Upper lobe of right lung (tissue), 1 donor: ENCODE measurements at regions not wholly inside any gene's neighbourhood (a gene's known extent, or its start where the extent isn't known, plus 50 kb on each side); places are given as distances from the start of the nearest gene placed in this dataset.
"Not testable (repeated sequence)": the region's sequence is repeated elsewhere in the genome, so short reads cannot be mapped to it uniquely, and the experiment has no call there.

Experiments used
- ATAC-seq: fragments of 200-7000 bp; cut with Tn5 transposase; one replicate; pipeline ENCODE4 v1.9.1; 2020; ENCODE audit warnings: mild to moderate bottlenecking, moderate library complexity
- DNase-seq: peaks from one replicate; pipeline ENCODE4 v3.0.0-alpha.2; 2020
- H3K27ac ChIP-seq: fragments of 200-600 bp; one replicate; pipeline ENCODE4 v1.8.0; 2022
- H3K27me3 ChIP-seq: fragments of 200-600 bp; one replicate; pipeline ENCODE4 v1.8.0; 2022; ENCODE audit warnings: mild to moderate bottlenecking
- H3K36me3 ChIP-seq: fragments of 200-600 bp; one replicate; pipeline ENCODE4 v1.8.0; 2022
- H3K4me1 ChIP-seq: fragments of 200-600 bp; one replicate; pipeline ENCODE4 v1.8.0; 2022
- H3K4me3 ChIP-seq: fragments of 200-600 bp; one replicate; pipeline ENCODE4 v1.8.0; 2022; ENCODE audit warnings: mild to moderate bottlenecking
- H3K9me3 ChIP-seq: fragments of 200-600 bp; one replicate; pipeline ENCODE4 v1.8.0; 2022
- CTCF ChIP-seq: fragments of 200-600 bp; IDR thresholded peaks from one replicate; pipeline ENCODE4 v1.8.0; 2022; ENCODE audit warnings: antibody characterized with exemption
- intact Hi-C: fragments of 100-400 bp; cut with DNase I; formaldehyde crosslinking; loops from one replicate; pipeline ENCODE4 v1.11.0; 2022
- donor health status: DM: no; HTN: yes; CAD: no; lungs with severe emphysema.

GRCh38 chr16:65817799-65818198 lies 548.7 kb upstream of the CDH5 start:
- ATAC-seq = no peak
- intact Hi-C loops = no loop called here

GRCh38 chr16:65817066-65817465 lies 549.4 kb upstream of the CDH5 start:
- H3K4me1 ChIP-seq = no peaks in the 10 kb centered on the region
- no peak overlapping the region for H3K4me3 ChIP-seq
- intact Hi-C loops = no loop called here
- no peak for ATAC-seq
- H3K27ac ChIP-seq = no peak overlapping the region
- no peak for TF ChIP-seq CTCF
- no peaks in the 10 kb centered on the region for H3K9me3 ChIP-seq
- no peaks in the 10 kb centered on the region for H3K27me3 ChIP-seq
- no peaks in the 10 kb centered on the region for H3K36me3 ChIP-seq
- no peak for DNase-seq

More at GRCh38 chr16:65817799-65818198, 548.7 kb upstream of the CDH5 start:
- no peak overlapping the region for H3K4me3 ChIP-seq
- no peaks in the 10 kb centered on the region for H3K36me3 ChIP-seq
- H3K27me3 ChIP-seq = no peaks in the 10 kb centered on the region
- no peaks in the 10 kb centered on the region for H3K4me1 ChIP-seq
- no peak for TF ChIP-seq CTCF
- no peaks in the 10 kb centered on the region for H3K9me3 ChIP-seq
- no peak for DNase-seq
- H3K27ac ChIP-seq = no peak overlapping the region

GRCh38 chr16:65816556-65816955 lies 549.9 kb upstream of the CDH5 start:
- Histone ChIP-seq H3K4me3 (no peak overlapping the region), H3K36me3 (no peaks in the 10 kb centered on the region), H3K27ac (no peak overlapping the region), H3K9me3 (no peaks in the 10 kb centered on the region), H3K4me1 (no peaks in the 10 kb centered on the region), H3K27me3 (no peaks in the 10 kb centered on the region)
- TF ChIP-seq CTCF = no peak
- ATAC-seq (no peak), DNase-seq (no peak)
- intact Hi-C loops = no loop called here

- intact Hi-C loops = no loop called here
- no peak for DNase-seq
- Histone ChIP-seq H3K4me1 (no peaks in the 10 kb centered on the region), H3K27me3 (no peaks in the 10 kb centered on the region), H3K9me3 (no peaks in the 10 kb centered on the region), H3K27ac (no peak overlapping the region), H3K36me3 (no peaks in the 10 kb centered on the region), H3K4me3 (no peak overlapping the region)
- no peak for TF ChIP-seq CTCF
- ATAC-seq = no peak
Measured at GRCh38 chr16:65815707-65816106, 550.8 kb upstream of the CDH5 start.

- H3K4me3 ChIP-seq, ATAC-seq, H3K27ac ChIP-seq, DNase-seq, intact Hi-C loops, H3K9me3 ChIP-seq, H3K27me3 ChIP-seq, H3K36me3 ChIP-seq, H3K4me1 ChIP-seq: not testable (repeated sequence)
Measured at GRCh38 chr16:65813879-65814278, 552.6 kb upstream of the CDH5 start.

- TF ChIP-seq CTCF = no peak
- no peak for ATAC-seq
- intact Hi-C loops = no loop called here
Measured at GRCh38 chr16:65809627-65810026, 556.9 kb upstream of the CDH5 start.

More at GRCh38 chr16:65809627-65810026, 556.9 kb upstream of the CDH5 start:
- Histone ChIP-seq H3K27ac (no peak overlapping the region), H3K36me3 (no peaks in the 10 kb centered on the region), H3K27me3 (no peaks in the 10 kb centered on the region), H3K9me3 (no peaks in the 10 kb centered on the region), H3K4me3 (no peak overlapping the region), H3K4me1 (no peaks in the 10 kb centered on the region)
- DNase-seq = no peak
